ENCODE measurements at regions not wholly inside any gene's neighbourhood (a gene's known extent, or its start where the extent isn't known, plus 50 kb on each side); places are given as distances from the start of the nearest gene placed in this dataset.

GRCh38 chr11:113542420-113542819 is 67.2 kb upstream of the DRD2 start (continued):
- TF ChIP-seq CTCF (IDR thresholded peaks at IDR 0.05 in 2 of 3, conservative IDR thresholded peaks at IDR 0.05 in 1 of 3; ENCODE audit: borderline replicate concordance in 1 of 3, insufficient read depth in 1 of 3, low read depth in 2 of 3, low read length in 2 of 3) (no peak), EZH2 (IDR thresholded peaks at IDR 0.05) (no peak), FOSL1 (IDR thresholded peaks at IDR 0.05; ENCODE audit: low read depth) (no peak), JUND (IDR thresholded peaks at IDR 0.05) (no peak), EZH2phosphoT487 (IDR thresholded peaks at IDR 0.05; ENCODE audit: borderline replicate concordance) (no peak)

GRCh38 chr11:113540416-113541330 is 65.5 kb upstream of the DRD2 start:
- Histone ChIP-seq H3K27ac (ENCODE audit: low read depth, low read length) (no peak overlapping the region), H3K9me3 (ENCODE audit: control insufficient read depth in 1 of 2, insufficient read depth in 1 of 2, low read depth in 1 of 2, low read length in 2 of 2) (no peaks in the 10 kb centered on the region), H3K36me3 (ENCODE audit: control insufficient read depth in 1 of 2, insufficient read depth in 2 of 2, low read length in 2 of 2) (no peaks in the 10 kb centered on the region), H3K9ac (ENCODE audit: low read length) (no peak overlapping the region), H3K4me3 (replicated peaks in 1 of 2; ENCODE audit: low read depth in 1 of 2, low read length in 2 of 2) (no peak overlapping the region), H4K20me1 (ENCODE audit: insufficient read depth) (no peaks in the 10 kb centered on the region), H2AFZ (ENCODE audit: low read depth, low read length, poor library complexity, severe bottlenecking) (no peak overlapping the region), H3K4me1 (ENCODE audit: control insufficient read depth in 1 of 2, insufficient read depth in 2 of 2, low read length in 2 of 2) (no peaks in the 10 kb centered on the region), H3K4me2 (ENCODE audit: low read length) (no peak overlapping the region), H3K79me2 (ENCODE audit: insufficient read depth, low read length) (no peaks in the 10 kb centered on the region), H3K9me2 (ENCODE audit: insufficient read depth) (no peaks in the 10 kb centered on the region), H3K27me3 (ENCODE audit: insufficient read depth, low read length) (peaks cover 25% of the 10 kb centered on the region)
- peak in 1 of 3 experiments; percentile 27; a peak in 1 of 6 replicates for TF ChIP-seq CTCF (IDR thresholded peaks at IDR 0.05 in 2 of 3, conservative IDR thresholded peaks at IDR 0.05 in 1 of 3; ENCODE audit: borderline replicate concordance in 1 of 3, insufficient read depth in 1 of 3, low read depth in 2 of 3, low read length in 2 of 3)
- no peak for TF ChIP-seq FOSL1 (IDR thresholded peaks at IDR 0.05; ENCODE audit: low read depth)
- DNase-seq (ENCODE audit: low read depth, low spot score) (no peak), ATAC-seq (peak; percentile 64; the same call in 1 of the 2 replicates)
- ChIA-PET POLR2A (no interaction called here), RAD21 (ENCODE audit: low non-redundant PET in 1 of 2, low total read pairs in 2 of 2, uncharacterized antibody in 2 of 2, unreplicated experiment in 2 of 2) (no interaction called here), CTCF (no interaction called here)
- no TSS peak for BruUV-seq (replicated peaks)
- intact Hi-C loops (cut with micrococcal nuclease): no loop called here

All from HCT116 (cell line).